DOHH2 (cell line): ENCODE measurements at regions not wholly inside any gene's neighbourhood (a gene's known extent, or its start where the extent isn't known, plus 50 kb on each side); places are given as distances from the start of the nearest gene placed in this dataset.

Source experiments
- H3F3A ChIP-seq: fragments of 200-600 bp; sonication (generic), shearing (Covaris generic); 2 replicates; pipeline ENCODE4 v1.6.0; 2016; ENCODE audit warnings: antibody characterized with exemption, mild to moderate bottlenecking; ENCODE audit not compliant: control insufficient read depth, insufficient read depth
- H3K27ac ChIP-seq: fragments of 200-600 bp; sonication (generic); 2 replicates; pipeline ENCODE4 v1.5.1; 2014; ENCODE audit warnings: low read depth, mild to moderate bottlenecking, low read length, moderate library complexity
- H3K27me3 ChIP-seq: fragments of 200-600 bp; sonication (generic); 2 replicates; pipeline ENCODE4 v1.6.1; 2014; ENCODE audit warnings: mild to moderate bottlenecking, low read length, mixed read lengths; ENCODE audit not compliant: control insufficient read depth
- H3K36me3 ChIP-seq: fragments of 200-600 bp; sonication (generic); 2 replicates; pipeline ENCODE4 v1.6.1; 2014; ENCODE audit warnings: mild to moderate bottlenecking, low read length, moderate library complexity, mixed read lengths; ENCODE audit not compliant: control insufficient read depth
- H3K4me1 ChIP-seq: fragments of 200-600 bp; sonication (generic); 2 replicates; pipeline ENCODE4 v1.6.1; 2014; ENCODE audit warnings: mild to moderate bottlenecking, low read length, mixed read lengths; ENCODE audit not compliant: control insufficient read depth
- H3K4me2 ChIP-seq: fragments of 200-600 bp; sonication (generic); 2 replicates; pipeline ENCODE4 v1.6.0; 2014; ENCODE audit warnings: mild to moderate bottlenecking, low read length, moderate library complexity
- H3K4me3 ChIP-seq: fragments of 200-600 bp; sonication (generic); 2 replicates; pipeline ENCODE4 v1.5.1; 2014; ENCODE audit warnings: mild to moderate bottlenecking, low read length, mixed read lengths
- H3K79me2 ChIP-seq: fragments of 200-600 bp; sonication (generic); 2 replicates; pipeline ENCODE4 v1.6.1; 2014; ENCODE audit warnings: mild to moderate bottlenecking, low read length, mixed read lengths; ENCODE audit not compliant: control insufficient read depth
- H3K9me2 ChIP-seq: fragments of 200-600 bp; sonication (generic); replicated peaks from 2 replicates; pipeline ENCODE4 v1.6.1; 2014; ENCODE audit warnings: mild to moderate bottlenecking, low read length, mixed read lengths; ENCODE audit not compliant: control insufficient read depth
- H3K9me3 ChIP-seq: fragments of 200-600 bp; sonication (generic); 2 replicates; pipeline ENCODE4 v1.6.1; 2014; ENCODE audit warnings: antibody characterized with exemption, low read length, mixed read lengths; ENCODE audit not compliant: control insufficient read depth, insufficient read depth
- H4K20me1 ChIP-seq: fragments of 200-600 bp; sonication (generic); 2 replicates; pipeline ENCODE4 v1.6.0; 2014; ENCODE audit warnings: low read depth, mild to moderate bottlenecking, antibody characterized with exemption, low read length, moderate library complexity; ENCODE audit not compliant: control insufficient read depth, insufficient read depth
- CTCF ChIP-seq: fragments of 200-600 bp; sonication (generic); IDR thresholded peaks from one replicate; pipeline ENCODE4 v1.5.1; 2014; ENCODE audit warnings: antibody characterized with exemption, mild to moderate bottlenecking, low read depth, low read length; ENCODE audit not compliant: poor library complexity, severe bottlenecking
- EZH2phosphoT487 ChIP-seq: fragments of 200-600 bp; sonication (generic); IDR thresholded peaks from 2 replicates; pipeline ENCODE4 v1.6.1; 2017; ENCODE audit warnings: borderline replicate concordance, mild to moderate bottlenecking, antibody characterized with exemption, low read length, moderate library complexity, mixed read lengths

- H3K4me1 ChIP-seq = peaks cover 30% of the 10 kb centered on the region
- 0 out of 2 replicates have a peak, but pooled peaks cover 3% of the 10 kb centered on the region for H3K36me3 ChIP-seq
- H3K9me3 ChIP-seq = no peaks in the 10 kb centered on the region
- H3K27me3 ChIP-seq = no peaks in the 10 kb centered on the region
- no peak overlapping the region for H3K27ac ChIP-seq
- no peaks in the 10 kb centered on the region for H4K20me1 ChIP-seq
- no peaks in the 10 kb centered on the region for H3K9me2 ChIP-seq
- TF ChIP-seq CTCF = no peak
- no peak for TF ChIP-seq EZH2phosphoT487
- no peaks in the 10 kb centered on the region for H3F3A ChIP-seq
- no peaks in the 10 kb centered on the region for H3K79me2 ChIP-seq
- no peak overlapping the region for H3K4me3 ChIP-seq
- H3K4me2 ChIP-seq = no peak overlapping the region
Observed at GRCh38 chr2:6358985-6359384, 506.7 kb downstream of the CMPK2 start.

- Histone ChIP-seq H3K36me3 (0 out of 2 replicates have a peak, but pooled peaks cover 3% of the 10 kb centered on the region), H3K79me2 (no peaks in the 10 kb centered on the region), H3K4me1 (peaks cover 21% of the 10 kb centered on the region), H3K4me3 (no peak overlapping the region), H4K20me1 (no peaks in the 10 kb centered on the region), H3K27me3 (no peaks in the 10 kb centered on the region), H3K4me2 (no peak overlapping the region), H3K9me3 (no peaks in the 10 kb centered on the region), H3K9me2 (no peaks in the 10 kb centered on the region), H3K27ac (no peak overlapping the region), H3F3A (no peaks in the 10 kb centered on the region)
- no peak for TF ChIP-seq EZH2phosphoT487
Observed at GRCh38 chr2:6359964-6360363, 505.7 kb downstream of the CMPK2 start.

GRCh38 chr2:6362671-6363450 lies 502.8 kb downstream of the CMPK2 start:
- H3K79me2 ChIP-seq = no peaks in the 10 kb centered on the region
- no peaks in the 10 kb centered on the region for H3K9me3 ChIP-seq
- no peaks in the 10 kb centered on the region for H4K20me1 ChIP-seq
- no peaks in the 10 kb centered on the region for H3K27me3 ChIP-seq
- no peaks in the 10 kb centered on the region for H3K9me2 ChIP-seq
- H3K4me2 ChIP-seq = no peak overlapping the region
- H3K4me1 ChIP-seq = peaks cover 5% of the 10 kb centered on the region; the same call in 1 of the 2 replicates
- H3K36me3 ChIP-seq = no peaks in the 10 kb centered on the region
- H3K4me3 ChIP-seq = no peak overlapping the region
- TF ChIP-seq EZH2phosphoT487 = no peak
- TF ChIP-seq CTCF = no peak
- no peaks in the 10 kb centered on the region for H3F3A ChIP-seq
- H3K27ac ChIP-seq = no peak overlapping the region

GRCh38 chr2:6368281-6368680 lies 497.4 kb downstream of the CMPK2 start:
- TF ChIP-seq EZH2phosphoT487 (no peak), CTCF (no peak)
- Histone ChIP-seq H3K4me2 (no peak overlapping the region), H3K9me3 (no peaks in the 10 kb centered on the region)

More at GRCh38 chr2:6368281-6368680, 497.4 kb downstream of the CMPK2 start:
- H3K4me1 ChIP-seq = no peaks in the 10 kb centered on the region
- no peaks in the 10 kb centered on the region for H3K9me2 ChIP-seq
- H3K79me2 ChIP-seq = no peaks in the 10 kb centered on the region
- no peaks in the 10 kb centered on the region for H3F3A ChIP-seq
- no peaks in the 10 kb centered on the region for H3K27me3 ChIP-seq
- H4K20me1 ChIP-seq = no peaks in the 10 kb centered on the region
- no peak overlapping the region for H3K4me3 ChIP-seq
- H3K27ac ChIP-seq = no peak overlapping the region
- H3K36me3 ChIP-seq = no peaks in the 10 kb centered on the region
